HG03378 (cell line): ENCODE measurements at regions not wholly inside any gene's neighbourhood (a gene's known extent, or its start where the extent isn't known, plus 50 kb on each side); places are given as distances from the start of the nearest gene placed in this dataset.

ENCODE experiments used
- ATAC-seq: cut with Tn5 transposase; IDR thresholded peaks from one replicate; pipeline ENCODE4 v1.9.1; 2021; ENCODE audit warnings: mild to moderate bottlenecking, moderate library complexity; ENCODE audit not compliant: unreplicated experiment

- no peak for ATAC-seq
Observed at GRCh38 chr2:226445216-226445861, 354.3 kb downstream of the IRS1 start.

- ATAC-seq: no peak
Observed at GRCh38 chr2:226443112-226443511, 356.5 kb downstream of the IRS1 start.

GRCh38 chr2:226440127-226440918, 359.3 kb downstream of the IRS1 start:
- ATAC-seq: no peak

- no peak for ATAC-seq
Observed at GRCh38 chr2:226439337-226439736, 360.3 kb downstream of the IRS1 start.

- no peak for ATAC-seq
Observed at GRCh38 chr2:226435146-226435545, 364.5 kb downstream of the IRS1 start.

GRCh38 chr2:226434702-226435101, 364.9 kb downstream of the IRS1 start:
- ATAC-seq: no peak

- no peak for ATAC-seq
Observed at GRCh38 chr2:226431288-226431948, 368.2 kb downstream of the IRS1 start.

- no peak for ATAC-seq
Observed at GRCh38 chr2:226429476-226429875, 370.1 kb downstream of the IRS1 start.

- ATAC-seq: no peak
Observed at GRCh38 chr2:226427538-226428307, 371.9 kb downstream of the IRS1 start.

- ATAC-seq: no peak
Observed at GRCh38 chr2:226426292-226426736, 373.3 kb downstream of the IRS1 start.

GRCh38 chr2:226424971-226425370, 374.6 kb downstream of the IRS1 start:
- no peak for ATAC-seq

- ATAC-seq: peak; percentile 95
Observed at GRCh38 chr2:226423498-226423960, 376.1 kb downstream of the IRS1 start.

- no peak for ATAC-seq
Observed at GRCh38 chr2:226420646-226421045, 379.0 kb downstream of the IRS1 start.

- no peak for ATAC-seq
Observed at GRCh38 chr2:226418521-226418920, 381.1 kb downstream of the IRS1 start.

- no peak for ATAC-seq
Observed at GRCh38 chr2:226414335-226414734, 385.3 kb downstream of the IRS1 start.

- ATAC-seq: no peak
Observed at GRCh38 chr2:226413498-226414130, 386.0 kb downstream of the IRS1 start.

GRCh38 chr2:226411727-226412360, 387.8 kb downstream of the IRS1 start:
- ATAC-seq: no peak

- ATAC-seq: no peak
Observed at GRCh38 chr2:226411205-226411604, 388.4 kb downstream of the IRS1 start.

- no peak for ATAC-seq
Observed at GRCh38 chr2:226410247-226410835, 389.3 kb downstream of the IRS1 start.

GRCh38 chr2:226409134-226409533, 390.5 kb downstream of the IRS1 start:
- ATAC-seq: no peak
